Activated B cell treated with CpG ODN at 0.5 μM for 24 hours (primary cell): ENCODE measurements at regions not wholly inside any gene's neighbourhood (a gene's known extent, or its start where the extent isn't known, plus 50 kb on each side); places are given as distances from the start of the nearest gene placed in this dataset.

ENCODE experiments used
- ATAC-seq: fragments of 200-7000 bp; cut with Tn5 transposase; one replicate; pipeline ENCODE4 v1.10.0; 2021; ENCODE audit warnings: low read depth, mild to moderate bottlenecking, moderate library complexity
- CTCF ChIA-PET: fragments of 350-600 bp; sonication (Branson Sonifier 250); formaldehyde crosslinking; loops from one replicate; lab custom pipeline; 2021; ENCODE audit warnings: antibody characterized with exemption; lab: Charles Lee
- POLR2A ChIA-PET: fragments of 350-600 bp; sonication (Branson Sonifier 250); formaldehyde crosslinking; loops from one replicate; lab custom pipeline; 2021; ENCODE audit warnings: antibody characterized with exemption; lab: Charles Lee
- DNase-seq: peaks from one replicate; pipeline ENCODE4 v3.0.0; 2022
- H3K27ac Mint-ChIP-seq: one replicate; pipeline ENCODE4 v1.8.0; 2020; ENCODE audit warnings: mixed read lengths
- H3K27me3 Mint-ChIP-seq: one replicate; pipeline ENCODE4 v1.8.0; 2021; ENCODE audit warnings: mixed read lengths
- H3K36me3 Mint-ChIP-seq: one replicate; pipeline ENCODE4 v1.8.0; 2021; ENCODE audit warnings: low read depth, mixed read lengths
- H3K4me1 Mint-ChIP-seq: one replicate; pipeline ENCODE4 v1.8.0; 2021; ENCODE audit warnings: mixed read lengths
- H3K4me3 Mint-ChIP-seq: one replicate; pipeline ENCODE4 v1.8.0; 2020; ENCODE audit warnings: mild to moderate bottlenecking, mixed read lengths
- H3K9me3 Mint-ChIP-seq: one replicate; pipeline ENCODE4 v1.8.0; 2020; ENCODE audit warnings: mixed read lengths
- CTCF ChIP-seq: fragments of 200-600 bp; IDR thresholded peaks from one replicate; pipeline ENCODE4 v1.8.0; 2022; ENCODE audit warnings: antibody characterized with exemption, mild to moderate bottlenecking
- intact Hi-C: fragments of 100-400 bp; cut with micrococcal nuclease; formaldehyde crosslinking; loops from one replicate; pipeline ENCODE4 v1.15.1; 2024

- DNase-seq (no peak), ATAC-seq (no peak)
- intact Hi-C loops: no loop called here
- CTCF ChIA-PET: no interaction called here
- peaks cover 3% of the 10 kb centered on the region for H3K27me3 Mint-ChIP-seq
- H3K9me3 Mint-ChIP-seq: no peaks in the 10 kb centered on the region
- no peak overlapping the region for H3K27ac Mint-ChIP-seq
- TF ChIP-seq CTCF: no peak
- H3K36me3 Mint-ChIP-seq: no peaks in the 10 kb centered on the region
- H3K4me1 Mint-ChIP-seq: no peaks in the 10 kb centered on the region
- POLR2A ChIA-PET: no interaction called here
- H3K4me3 Mint-ChIP-seq: no peak overlapping the region
Observed at GRCh38 chr2:122029945-122030344, 274.5 kb downstream of the TSN start.

GRCh38 chr2:122031544-122032263 lies 276.3 kb downstream of the TSN start:
- intact Hi-C loops: no loop called here
- no peaks in the 10 kb centered on the region for H3K27me3 Mint-ChIP-seq
- TF ChIP-seq CTCF: no peak
- H3K9me3 Mint-ChIP-seq: no peaks in the 10 kb centered on the region
- POLR2A ChIA-PET: no interaction called here
- H3K4me3 Mint-ChIP-seq: no peak overlapping the region
- H3K36me3 Mint-ChIP-seq: no peaks in the 10 kb centered on the region
- CTCF ChIA-PET: no interaction called here
- ATAC-seq (no peak), DNase-seq (no peak)
- no peak overlapping the region for H3K27ac Mint-ChIP-seq
- H3K4me1 Mint-ChIP-seq: no peaks in the 10 kb centered on the region

- no peak for TF ChIP-seq CTCF
- DNase-seq (no peak), ATAC-seq (no peak)
- no peaks in the 10 kb centered on the region for H3K27me3 Mint-ChIP-seq
- H3K27ac Mint-ChIP-seq: no peak overlapping the region
- no peaks in the 10 kb centered on the region for H3K9me3 Mint-ChIP-seq
- intact Hi-C loops: no loop called here
- H3K4me3 Mint-ChIP-seq: no peak overlapping the region
- no peaks in the 10 kb centered on the region for H3K36me3 Mint-ChIP-seq
- POLR2A ChIA-PET: no interaction called here
- CTCF ChIA-PET: no interaction called here
- no peaks in the 10 kb centered on the region for H3K4me1 Mint-ChIP-seq
Observed at GRCh38 chr2:122032264-122032645, 276.8 kb downstream of the TSN start.

GRCh38 chr2:122033778-122034177 lies 278.3 kb downstream of the TSN start:
- intact Hi-C loops: no loop called here
- no peak overlapping the region for H3K27ac Mint-ChIP-seq

GRCh38 chr2:122034344-122034743 lies 278.9 kb downstream of the TSN start:
- Mint-ChIP-seq H3K27me3 (no peaks in the 10 kb centered on the region), H3K4me3 (no peak overlapping the region), H3K27ac (no peak overlapping the region), H3K9me3 (no peaks in the 10 kb centered on the region), H3K4me1 (no peaks in the 10 kb centered on the region), H3K36me3 (no peaks in the 10 kb centered on the region)
- ATAC-seq (no peak), DNase-seq (no peak)
- no peak for TF ChIP-seq CTCF
- intact Hi-C loops: no loop called here
- ChIA-PET POLR2A (no interaction called here), CTCF (no interaction called here)

More at GRCh38 chr2:122033778-122034177, 278.3 kb downstream of the TSN start:
- no peak overlapping the region for H3K4me3 Mint-ChIP-seq
- TF ChIP-seq CTCF: no peak
- H3K9me3 Mint-ChIP-seq: no peaks in the 10 kb centered on the region
- POLR2A ChIA-PET: no interaction called here
- H3K4me1 Mint-ChIP-seq: no peaks in the 10 kb centered on the region
- no peaks in the 10 kb centered on the region for H3K27me3 Mint-ChIP-seq
- no peak for ATAC-seq
- CTCF ChIA-PET: no interaction called here
- DNase-seq: no peak
- no peaks in the 10 kb centered on the region for H3K36me3 Mint-ChIP-seq
